ENCODE measurements at regions not wholly inside any gene's neighbourhood (a gene's known extent, or its start where the extent isn't known, plus 50 kb on each side); places are given as distances from the start of the nearest gene placed in this dataset.
"Not testable (repeated sequence)": the region's sequence is repeated elsewhere in the genome, so short reads cannot be mapped to it uniquely, and the experiment has no call there.

DNA sequence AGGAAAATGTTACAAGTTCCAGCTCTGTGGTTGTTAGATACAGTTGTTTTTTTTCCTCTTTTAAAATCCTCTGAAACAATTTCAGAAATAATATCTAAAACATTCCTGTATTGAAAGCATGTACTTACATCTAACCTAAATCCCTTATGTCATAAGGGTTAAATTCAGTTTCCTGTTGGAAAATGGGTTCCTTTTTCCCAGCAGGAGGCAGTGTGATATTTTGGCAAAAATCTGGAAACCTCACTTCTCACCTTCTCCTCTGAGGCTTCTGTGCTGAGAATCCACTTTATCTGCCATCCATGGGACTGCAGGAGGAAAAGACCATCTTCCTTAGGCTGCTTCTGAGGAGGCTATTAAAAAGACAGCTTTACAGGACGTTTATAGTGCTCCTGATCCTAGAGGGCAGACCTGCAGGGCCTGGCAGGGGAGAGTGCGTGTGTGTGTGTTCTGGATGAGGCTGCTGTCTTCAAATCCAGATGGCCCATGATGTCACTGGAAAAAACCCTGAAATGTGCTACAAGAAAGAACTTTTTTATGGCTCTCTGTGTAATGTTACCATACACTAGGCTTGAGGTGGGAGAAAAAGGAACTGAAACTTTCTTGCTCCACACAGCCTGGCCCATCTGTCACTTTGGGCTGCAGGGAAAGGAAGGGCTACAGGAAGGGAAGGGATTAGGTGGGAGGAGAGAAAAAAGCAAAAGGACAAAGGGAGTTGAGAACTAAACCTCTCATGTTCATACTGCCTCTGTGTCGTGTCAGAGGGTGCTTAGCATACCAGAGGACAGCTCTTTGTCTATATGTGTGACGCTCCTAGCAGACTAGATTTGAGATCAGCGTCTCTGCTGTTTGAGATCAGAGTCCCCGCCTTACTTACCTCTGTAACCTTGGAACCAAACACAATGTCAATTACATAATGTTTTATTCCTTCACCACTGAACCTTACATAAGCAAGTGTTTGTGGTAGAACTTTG lies 379.2 kb upstream of the SPAG17 start:
- peak; percentile 18 for FAIRE-seq

DNA sequence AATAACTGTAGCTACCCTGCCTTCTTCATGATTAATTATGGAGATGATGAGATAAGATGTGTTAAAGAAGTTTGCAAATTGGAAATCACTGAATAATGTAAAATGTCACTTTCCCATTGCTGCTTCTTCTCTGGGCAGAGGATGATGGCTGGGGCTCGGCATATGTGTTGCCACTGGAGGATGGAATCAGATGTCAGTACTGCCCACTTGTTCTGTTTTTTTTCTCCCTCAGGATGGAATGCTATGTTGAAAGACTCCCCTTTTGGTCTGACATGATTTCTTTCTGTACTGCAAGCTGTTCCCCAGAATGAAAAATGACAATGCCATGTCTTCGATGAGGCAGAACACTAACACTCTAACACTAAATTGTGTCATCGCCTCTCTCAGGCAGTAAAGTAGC lies 373.9 kb upstream of the SPAG17 start:
- FAIRE-seq, result no peak

DNA sequence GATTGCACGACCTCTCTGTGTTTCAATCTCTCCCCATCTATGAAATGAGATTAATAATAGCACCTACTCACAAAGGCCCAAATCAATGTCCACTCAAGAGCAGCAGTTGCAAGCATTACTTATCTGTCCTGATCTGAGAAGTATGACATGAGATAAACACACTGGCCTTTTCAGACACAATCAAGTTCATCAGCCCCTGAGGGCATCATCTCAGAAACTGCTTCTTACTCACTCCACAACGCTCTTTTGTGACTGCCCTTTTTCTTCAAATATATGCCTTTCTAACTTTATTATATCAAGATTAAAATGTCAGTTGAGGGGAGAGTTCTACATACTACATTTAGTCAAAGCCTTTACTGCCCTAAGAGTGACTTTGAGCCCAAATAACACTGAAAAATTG lies 371.9 kb upstream of the SPAG17 start:
- no peak for FAIRE-seq

DNA sequence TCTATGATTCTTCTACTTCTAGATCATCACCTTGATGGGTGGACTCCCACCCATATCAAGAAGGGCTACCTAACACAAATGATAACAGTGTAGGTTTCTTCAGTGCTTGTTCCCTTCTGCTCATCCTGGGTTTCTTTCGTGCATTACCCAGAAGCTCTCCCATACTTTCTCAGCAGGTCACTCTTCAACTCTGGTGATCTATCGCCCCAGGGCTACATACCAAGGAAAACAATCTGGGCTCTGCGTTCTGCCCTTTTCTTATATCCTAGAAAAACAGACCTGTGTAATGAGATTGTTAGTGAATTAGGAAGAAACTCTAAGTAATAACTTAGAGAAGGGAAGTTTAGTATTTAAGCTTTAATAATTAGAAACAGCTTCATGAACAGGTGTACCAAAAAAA lies 370.6 kb upstream of the SPAG17 start:
- no peak for FAIRE-seq

DNA sequence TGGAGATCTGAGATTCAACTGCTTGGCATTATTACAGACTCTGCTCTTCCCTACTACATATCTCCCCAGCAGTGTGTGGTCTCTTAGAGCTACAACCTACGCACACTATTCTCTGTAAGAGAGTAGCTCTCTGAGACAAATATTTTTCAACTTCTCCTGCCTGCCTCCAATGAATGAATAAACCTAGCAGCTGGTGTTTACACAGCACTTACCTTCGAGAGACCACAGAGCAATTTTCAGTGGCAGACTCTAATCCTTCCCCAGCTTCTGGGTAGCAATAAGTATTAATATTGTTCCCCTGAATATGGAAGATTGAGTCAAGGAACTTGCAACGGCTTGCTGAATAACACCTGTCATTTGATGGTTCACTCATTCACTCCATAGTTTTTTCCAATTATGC lies 350.9 kb upstream of the SPAG17 start:
- no peak for FAIRE-seq

DNA sequence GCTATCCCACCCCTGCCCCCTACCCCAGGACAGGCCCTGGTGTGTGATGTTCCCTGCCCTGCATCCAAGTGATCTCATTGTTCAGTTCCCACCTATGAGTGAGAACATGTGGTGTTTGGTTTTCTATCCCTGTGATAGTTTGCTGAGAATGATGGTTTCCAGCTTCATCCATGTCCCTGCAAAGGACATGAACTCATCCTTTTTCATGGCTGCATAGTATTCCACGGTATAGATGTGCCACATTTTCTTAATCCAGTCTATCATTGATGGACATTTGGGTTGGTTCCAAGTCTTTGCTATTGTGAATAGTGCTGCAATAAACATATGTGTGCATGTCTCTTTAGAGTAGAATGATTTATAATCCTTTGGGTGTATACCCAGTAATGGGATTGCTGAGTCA lies 326.9 kb upstream of the SPAG17 start:
- FAIRE-seq, result not testable (repeated sequence)

DNA sequence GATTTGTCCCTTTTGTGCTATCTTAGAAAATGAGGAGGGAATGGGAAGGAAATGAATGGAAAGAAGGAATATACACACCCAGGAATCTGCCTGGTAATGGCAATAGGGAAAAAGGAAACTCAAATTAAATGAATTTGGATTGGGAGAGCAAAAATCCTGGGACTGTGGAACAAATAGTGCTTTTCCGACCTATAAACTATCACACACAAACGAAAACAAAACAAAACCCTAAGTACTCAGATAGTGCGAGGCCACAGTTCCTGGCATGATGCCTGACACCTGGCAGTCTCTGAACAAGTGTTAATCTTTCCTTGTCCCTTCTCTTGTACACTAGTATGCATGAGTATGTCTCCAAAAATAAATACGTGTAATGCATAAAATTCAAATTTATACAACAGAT lies 319.8 kb upstream of the SPAG17 start:
- FAIRE-seq, result no peak

DNA sequence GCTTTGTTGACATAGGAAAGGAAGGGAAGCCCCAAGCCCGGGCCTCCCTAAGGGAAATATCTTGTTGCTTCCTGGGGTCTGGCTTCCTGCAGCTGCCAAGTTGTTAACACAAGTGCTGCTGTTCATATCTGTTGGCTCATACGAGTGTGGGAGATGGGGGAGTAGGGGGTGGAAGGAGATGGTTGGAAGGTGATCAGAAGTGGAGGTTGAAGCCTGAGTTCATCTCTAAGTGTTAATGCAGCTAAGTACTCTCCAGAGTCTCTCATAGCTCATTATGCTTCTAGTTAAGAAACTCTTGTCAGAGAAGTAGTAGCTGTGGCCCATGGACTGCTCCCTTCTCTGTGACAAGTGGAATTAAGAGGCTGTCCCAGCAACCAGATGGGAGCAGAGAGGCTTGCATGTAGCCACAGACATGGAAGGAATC lies 319.2 kb upstream of the SPAG17 start:
- FAIRE-seq, result no peak

DNA sequence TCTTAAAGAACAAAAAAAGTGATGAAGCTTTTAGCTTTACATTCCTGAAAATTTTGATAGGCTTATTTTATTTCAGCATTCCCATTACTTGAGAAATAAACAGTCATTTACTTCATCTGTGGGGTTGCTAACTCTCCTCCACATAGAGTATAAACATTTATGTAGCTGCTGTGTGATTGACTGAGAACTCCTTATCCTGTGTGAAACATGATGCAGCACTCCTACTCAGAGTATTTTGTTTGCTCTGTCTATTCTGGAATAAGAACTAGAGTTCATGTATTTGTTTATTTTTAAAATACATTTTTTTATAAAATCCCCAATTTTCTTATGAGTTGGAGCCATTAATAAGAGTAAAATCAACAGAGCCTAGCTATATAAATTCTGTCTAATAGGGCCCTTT lies 318.7 kb upstream of the SPAG17 start:
- no peak for FAIRE-seq

DNA sequence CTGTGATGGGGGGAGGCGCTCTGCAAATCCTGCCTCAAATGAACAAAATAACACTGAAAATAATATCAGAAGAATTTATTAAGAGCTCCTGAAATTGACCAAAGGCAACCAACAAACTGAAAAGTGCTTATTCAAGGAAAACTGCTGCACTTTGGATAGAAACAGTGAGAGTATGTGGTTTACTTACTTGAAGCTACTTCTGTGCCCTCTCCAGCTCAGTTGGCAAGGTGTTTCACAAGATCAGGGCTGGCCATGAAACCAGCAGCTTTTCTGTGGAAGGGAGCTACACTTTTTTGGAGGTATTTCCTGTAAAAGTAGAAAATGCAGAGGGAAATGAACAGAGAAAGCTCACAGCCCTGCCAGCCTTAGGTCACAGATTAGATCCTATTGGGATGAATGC lies 310.0 kb upstream of the SPAG17 start:
- no peak for FAIRE-seq

DNA sequence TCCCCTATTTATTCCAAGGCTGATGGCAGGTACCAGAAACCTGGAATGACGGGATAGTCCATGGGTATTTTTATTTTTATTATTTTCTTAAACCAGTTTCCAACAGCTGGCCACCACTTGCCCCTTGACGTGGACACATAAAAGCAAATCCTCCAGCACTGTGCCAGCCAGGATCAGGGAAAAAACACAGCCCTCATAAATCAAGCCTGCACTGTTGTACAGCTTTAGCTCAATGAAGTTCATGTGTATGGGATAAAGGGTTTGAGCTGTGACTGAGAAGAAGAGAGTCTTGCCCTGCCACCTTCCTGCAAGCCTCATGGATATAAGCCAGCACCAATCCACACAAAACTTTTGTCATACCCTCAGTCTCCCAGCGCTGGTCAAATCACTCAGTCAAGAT lies 303.8 kb upstream of the SPAG17 start:
- FAIRE-seq, result no peak

DNA sequence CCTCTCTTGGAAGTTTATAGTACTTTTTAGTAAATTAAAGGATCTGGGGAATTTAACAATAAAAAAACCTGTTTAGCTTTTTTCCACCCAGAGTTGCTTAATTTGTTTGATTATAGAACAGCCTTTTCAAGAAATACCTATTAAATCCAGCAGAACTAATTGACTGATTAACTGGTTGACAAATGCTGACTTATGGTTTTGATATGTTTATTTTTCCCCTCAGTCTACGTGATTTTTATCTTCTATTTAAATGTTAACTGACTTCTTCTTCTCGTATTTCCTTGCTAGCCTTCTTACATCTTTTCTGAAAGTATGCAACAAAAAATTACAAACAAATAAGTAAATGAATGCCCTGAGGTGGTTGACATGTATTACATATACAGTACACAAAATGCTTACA lies 302.9 kb upstream of the SPAG17 start:
- no peak for FAIRE-seq

DNA sequence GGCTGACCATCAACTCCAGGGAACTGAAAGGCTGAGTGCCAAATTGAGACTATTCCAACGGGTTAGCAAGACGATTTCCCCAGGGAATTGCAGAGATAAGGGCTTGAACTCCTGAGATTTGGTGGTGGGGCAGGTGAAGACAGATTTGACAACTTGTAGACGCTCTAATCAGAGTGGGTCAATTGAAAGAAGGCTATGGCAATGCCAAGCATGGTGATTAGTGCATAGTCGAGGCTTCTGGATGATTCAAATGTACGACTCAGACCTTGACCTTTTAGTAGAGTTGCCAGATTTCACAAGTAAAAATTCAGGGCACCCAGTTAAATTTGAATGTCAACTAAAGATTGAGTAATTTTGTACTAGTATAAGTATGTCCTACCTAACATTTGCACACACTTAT lies 302.1 kb upstream of the SPAG17 start:
- no peak for FAIRE-seq

DNA sequence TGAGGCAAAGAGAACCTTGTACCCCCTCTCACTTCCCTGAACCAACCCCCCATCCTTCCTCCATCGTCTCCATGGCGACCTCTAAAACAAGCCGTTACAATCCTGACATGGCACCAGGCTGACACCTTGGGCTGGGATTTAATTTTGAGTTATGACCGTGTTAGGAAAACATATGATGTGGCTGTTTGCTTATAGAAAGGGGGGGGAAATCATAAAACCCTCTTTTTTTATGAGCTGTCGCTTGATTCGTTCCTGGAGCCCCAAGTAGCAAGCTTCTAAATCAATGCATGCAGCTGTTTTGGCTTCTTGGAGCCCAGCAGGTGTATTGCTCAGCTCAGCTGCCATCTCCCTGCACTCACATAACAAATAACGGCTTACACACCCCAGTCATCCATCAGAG lies 301.2 kb upstream of the SPAG17 start:
- FAIRE-seq, result no peak

DNA sequence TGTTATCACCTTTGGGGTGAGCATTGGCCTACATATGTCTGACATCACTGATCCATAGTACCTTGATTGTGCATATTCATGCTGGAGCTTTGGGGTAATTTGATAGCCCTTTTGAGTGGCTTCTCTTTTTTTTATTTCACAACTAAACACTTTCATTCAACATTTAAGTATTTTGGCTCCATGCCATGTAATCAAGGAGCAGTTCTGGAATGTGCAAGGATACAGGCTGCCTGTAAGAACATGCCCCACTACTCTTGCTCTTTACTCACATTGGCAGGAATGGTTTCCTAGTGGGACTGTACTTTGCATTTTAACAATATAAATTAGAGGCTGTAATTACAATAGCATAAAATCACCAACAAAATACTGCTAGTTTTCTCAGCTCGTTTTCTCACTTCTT lies 300.7 kb upstream of the SPAG17 start:
- no peak for FAIRE-seq

DNA sequence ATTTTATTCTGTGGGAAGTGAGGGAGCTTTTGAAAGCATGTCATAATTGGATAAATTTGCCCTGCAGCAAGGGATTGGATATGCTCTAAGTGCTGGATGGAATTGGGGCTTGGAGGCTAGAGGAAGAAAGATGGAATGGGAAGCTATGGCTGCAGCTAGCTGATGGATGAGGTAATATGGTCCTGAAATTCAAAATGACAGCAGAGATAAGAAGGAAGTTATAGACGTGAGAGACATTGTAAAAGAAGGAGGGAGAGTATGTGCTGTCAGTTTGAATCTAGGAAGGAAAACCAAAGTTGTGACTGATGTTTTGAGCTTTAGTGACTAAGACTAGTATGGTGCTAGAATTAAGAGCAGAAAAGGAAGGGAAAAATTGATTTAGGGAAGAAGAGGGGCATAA lies 299.9 kb upstream of the SPAG17 start:
- FAIRE-seq, result no peak

DNA sequence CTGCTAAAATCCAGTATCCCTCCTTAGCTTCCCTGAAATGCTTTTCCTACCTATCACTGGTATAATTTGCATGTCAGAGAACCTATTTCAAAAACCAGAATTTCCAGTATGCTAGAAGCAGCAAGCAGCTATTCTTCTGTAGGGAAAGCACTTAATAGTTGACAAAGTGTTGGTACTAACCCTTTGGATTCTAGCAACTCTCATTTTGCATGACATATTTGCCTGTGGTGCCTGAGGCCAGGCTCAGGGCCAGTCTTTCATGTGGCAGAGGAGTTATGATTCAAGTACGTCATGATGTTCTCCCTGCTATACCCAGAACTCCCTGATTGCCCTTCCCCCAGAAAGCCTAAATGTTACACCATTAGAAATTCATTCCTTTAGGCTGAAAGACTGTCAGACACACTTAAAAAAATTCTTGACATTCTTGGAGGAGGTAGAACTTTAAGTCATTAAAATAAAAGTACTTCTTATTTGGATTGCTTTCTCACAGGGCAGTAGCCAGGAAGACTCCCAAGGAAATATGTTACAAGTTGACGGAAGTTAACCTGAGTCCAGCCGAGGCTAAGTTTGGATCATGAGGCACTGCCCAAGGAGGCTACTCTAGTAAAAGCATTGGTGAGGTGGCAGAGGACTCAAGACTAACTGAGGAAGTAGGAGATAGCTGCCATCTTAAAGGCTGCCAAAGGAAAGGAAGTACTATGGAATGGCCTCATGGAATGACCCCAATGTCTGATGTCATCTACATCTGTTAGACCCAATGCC lies 298.4 kb upstream of the SPAG17 start:
- FAIRE-seq, result no peak

DNA sequence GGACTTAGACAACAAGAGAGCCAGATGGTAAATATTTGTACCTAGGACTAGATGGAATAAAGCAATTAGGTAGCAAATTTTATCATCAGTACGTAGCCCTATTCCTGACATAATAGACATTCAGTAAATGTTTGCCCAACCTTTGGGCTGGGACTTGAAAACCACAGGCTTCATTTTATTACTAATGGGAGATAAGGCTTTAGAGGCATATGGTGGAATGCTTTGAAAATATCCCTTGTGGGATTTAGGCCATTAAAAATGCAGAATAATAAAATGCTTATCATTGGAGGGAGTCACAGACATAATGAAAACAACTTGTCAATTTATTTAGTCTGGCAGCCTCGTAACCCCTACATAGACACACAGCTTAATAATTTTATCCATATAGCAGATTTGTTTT lies 296.1 kb upstream of the SPAG17 start:
- no peak for FAIRE-seq

DNA sequence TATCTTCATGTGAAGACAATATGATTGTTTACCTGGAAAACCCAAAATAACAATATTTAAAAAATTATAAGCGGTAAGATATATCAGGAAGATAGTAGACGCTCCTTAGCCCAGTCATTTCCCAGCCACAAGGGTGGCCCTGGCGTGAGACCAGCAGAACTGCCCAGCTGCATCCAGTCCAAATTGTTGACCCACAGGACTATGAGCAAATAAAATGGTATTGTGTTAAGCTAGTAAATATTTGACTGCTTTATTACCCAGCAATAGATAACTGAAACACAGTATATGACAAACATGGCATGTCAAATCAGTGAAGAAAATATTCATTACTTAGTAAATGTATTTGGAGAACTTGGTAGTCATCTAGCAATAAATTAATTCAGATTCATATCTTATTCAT lies 294.3 kb upstream of the SPAG17 start:
- FAIRE-seq, result no peak

DNA sequence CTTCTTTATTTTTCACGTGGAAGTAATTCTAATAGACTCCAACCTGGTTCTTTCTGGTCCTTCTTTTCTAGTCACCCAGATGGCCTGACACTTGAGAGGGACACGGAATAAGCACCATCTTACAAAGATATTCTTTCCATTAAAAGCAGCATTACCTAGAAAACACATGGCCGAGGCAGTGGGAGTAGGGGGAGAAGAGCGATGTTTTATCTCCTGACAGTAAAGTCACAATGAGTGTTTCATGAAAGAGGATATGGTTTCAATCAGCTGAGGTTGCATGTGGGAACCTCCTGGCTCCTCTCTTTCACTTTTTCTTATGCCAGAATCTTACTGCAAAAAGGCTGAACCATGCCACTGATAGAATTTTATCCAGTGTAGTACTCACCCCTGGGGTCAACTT lies 288.8 kb upstream of the SPAG17 start:
- FAIRE-seq, result no peak

DNA sequence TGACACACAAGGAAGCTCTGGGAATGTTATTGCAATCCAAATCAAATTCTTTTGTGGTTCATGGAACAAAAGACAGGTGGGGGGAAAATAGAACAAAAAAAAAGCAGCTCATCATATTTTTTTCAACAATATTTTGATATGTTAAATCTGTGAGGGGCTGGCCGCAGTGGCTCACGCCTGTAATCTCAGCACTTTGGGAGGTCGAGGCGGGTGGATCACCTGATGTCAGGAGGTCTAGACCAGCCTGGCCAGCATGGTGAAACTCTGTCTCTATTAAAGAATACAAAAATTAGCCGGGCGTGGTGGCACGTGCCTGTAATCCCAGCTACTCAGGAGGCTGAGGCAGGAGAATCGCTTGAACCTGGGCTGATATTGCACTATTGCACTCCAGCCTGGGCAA lies 279.4 kb upstream of the SPAG17 start:
- FAIRE-seq, result not testable (repeated sequence)

DNA sequence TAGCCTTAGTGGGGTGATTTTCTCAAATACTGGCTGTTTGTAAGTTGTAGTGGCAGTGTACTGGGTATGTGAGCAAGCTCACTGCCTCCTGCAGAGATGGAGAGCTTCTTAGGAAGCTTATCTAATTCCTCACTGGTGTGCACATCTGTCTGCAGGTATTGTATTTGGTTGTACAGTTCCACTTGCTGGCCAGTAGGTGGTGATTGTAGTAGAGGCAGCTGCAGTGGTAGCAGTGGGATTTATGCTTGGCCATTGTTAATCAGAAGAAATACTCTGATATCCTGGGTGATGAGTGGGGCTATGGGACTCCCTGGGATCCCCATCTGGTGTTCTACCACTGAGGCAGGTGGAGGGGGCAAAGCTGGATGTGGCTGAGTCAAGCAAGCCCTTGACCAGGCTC lies 276.1 kb upstream of the SPAG17 start:
- FAIRE-seq, result no peak

DNA sequence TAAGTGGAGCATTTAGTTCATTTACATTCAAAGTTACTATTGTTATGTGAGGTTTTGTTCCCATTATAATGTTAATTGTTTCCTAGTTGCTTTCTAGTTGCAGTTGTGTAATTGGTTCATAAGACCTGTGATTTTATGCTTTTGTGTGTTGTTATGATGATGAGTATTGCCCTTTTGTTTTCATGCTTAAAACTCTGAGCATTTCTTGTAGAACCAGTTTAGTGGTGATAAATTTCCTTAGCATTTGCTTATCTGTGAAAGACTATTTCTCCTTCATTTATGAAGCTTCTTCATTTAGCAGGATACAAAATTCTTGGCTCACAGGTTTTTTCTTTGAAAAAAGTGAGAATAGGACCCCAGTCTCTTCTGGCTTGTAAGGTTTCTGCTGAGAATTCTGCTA lies 274.8 kb upstream of the SPAG17 start:
- no peak for FAIRE-seq

DNA sequence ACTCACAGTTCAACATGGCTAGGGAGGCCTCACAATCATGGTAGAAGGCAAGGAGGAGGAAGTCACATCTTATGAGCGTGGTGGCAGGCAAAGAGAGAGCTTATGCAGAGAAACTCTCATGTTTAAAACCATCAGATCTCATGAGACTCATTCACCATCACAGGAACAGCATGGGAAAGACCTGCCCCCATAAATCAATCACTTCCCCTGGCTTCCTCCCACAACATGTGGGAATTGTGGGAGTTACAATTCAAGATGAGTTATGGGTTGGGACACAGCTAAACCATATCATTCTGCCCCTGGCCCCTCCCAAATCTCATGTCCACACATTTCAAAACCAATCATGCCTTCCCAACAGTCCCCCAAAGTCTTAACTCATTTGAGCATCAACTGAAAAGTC lies 268.8 kb upstream of the SPAG17 start:
- not testable (repeated sequence) for FAIRE-seq
